ENCODE measurements at regions not wholly inside any gene's neighbourhood (a gene's known extent, or its start where the extent isn't known, plus 50 kb on each side); places are given as distances from the start of the nearest gene placed in this dataset.

GRCh38 chr2:219957820-219958219 lies 330.4 kb downstream of the SLC4A3 start:
- TF ChIP-seq EZH2phosphoT487 (IDR thresholded peaks at IDR 0.05; ENCODE audit: insufficient read depth, low read depth) (no peak), EZH2 (IDR thresholded peaks at IDR 0.05; ENCODE audit: insufficient read depth, poor library complexity, severe bottlenecking) (no peak)
